ENCODE measurements at regions not wholly inside any gene's neighbourhood (a gene's known extent, or its start where the extent isn't known, plus 50 kb on each side); places are given as distances from the start of the nearest gene placed in this dataset.

GRCh38 chr6:156582509-156582992, 194.6 kb upstream of the ARID1B start:
- DNase-seq (ENCODE audit: low read depth in 3 of 3, low spot score in 2 of 3): no peak

DNA sequence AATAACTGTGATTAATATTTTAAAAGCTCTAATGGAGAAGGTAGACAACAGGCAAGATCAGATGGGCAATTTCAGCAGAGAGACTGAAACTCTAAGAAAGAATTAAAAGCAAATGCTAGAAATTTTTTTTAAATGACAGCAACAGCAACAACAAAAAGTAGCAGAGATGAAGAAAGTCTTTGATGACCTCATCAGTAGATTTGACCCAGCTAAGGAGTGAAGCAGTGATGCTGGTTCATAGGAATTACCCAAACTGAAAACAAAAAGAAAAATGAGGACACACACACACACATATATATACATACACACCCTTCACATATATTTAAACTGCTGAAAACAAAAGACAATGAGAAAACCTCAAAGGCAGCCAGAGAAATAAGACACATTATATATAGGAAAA, 197.6 kb upstream of the ARID1B start:
- no peak for DNase-seq (ENCODE audit: low read depth in 3 of 3, low spot score in 2 of 3)

DNA sequence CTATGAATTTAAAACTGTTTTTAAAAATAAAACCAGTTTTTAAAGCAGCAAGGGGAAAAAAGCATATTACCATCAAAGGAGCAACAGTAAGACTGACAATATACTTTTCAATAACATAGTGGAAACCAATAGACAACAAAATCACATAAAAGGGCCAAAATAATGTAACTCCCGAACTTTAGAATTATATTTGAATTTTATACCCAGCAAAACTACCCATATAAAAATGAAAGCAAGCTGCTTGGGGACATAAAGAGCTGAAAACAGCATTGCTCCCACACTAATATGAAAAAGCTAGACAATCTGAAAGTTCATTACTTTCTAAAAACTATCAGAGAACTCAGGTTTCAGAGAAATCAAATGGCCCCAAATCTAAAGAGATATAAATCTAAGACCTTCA, 199.4 kb upstream of the ARID1B start:
- no peak for DNase-seq (ENCODE audit: low read depth in 3 of 3, low spot score in 2 of 3)

DNA sequence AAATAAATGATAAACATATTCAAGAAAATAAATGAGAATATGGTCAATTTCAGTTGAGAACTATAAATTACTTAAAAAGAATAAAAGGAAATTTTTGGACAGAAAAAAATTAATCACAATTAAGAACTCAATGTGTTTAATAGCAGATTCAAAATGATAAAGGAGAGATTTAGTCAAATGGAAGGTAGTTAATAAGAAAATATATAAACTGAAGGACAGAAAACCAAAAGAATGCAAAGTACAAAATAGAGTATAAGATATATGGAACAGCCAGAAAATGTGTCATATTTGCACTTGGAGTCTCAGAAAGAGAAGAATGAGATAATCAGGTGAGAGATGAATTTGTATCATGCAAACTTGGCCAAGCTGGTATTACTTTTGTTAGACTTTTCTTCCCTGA, 201.8 kb upstream of the ARID1B start:
- DNase-seq (ENCODE audit: low read depth in 3 of 3, low spot score in 2 of 3): no peak

DNA sequence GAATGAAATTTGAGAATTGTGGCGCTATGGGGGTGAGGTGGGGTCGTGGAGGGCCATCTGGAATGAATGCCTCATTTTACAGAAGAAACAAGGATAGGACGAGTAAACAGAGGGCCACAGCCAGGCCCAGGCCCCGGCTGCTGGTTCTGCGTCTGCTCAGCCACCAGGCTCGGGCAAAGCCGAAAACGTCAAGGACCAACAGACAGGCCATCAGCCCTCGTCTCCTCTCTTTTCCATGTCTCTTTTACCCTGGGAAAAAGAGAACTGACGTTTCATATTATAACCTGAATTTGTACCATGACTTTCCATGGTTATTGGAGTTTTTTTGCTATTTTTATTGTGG, 212.4 kb upstream of the ARID1B start:
- no peak for DNase-seq (ENCODE audit: low read depth in 3 of 3, low spot score in 2 of 3)

GRCh38 chr6:156564127-156564806, 212.9 kb upstream of the ARID1B start:
- DNase-seq (ENCODE audit: low read depth in 3 of 3, low spot score in 2 of 3): peak in 2 of 3 donors; percentile 45 to 67

DNA sequence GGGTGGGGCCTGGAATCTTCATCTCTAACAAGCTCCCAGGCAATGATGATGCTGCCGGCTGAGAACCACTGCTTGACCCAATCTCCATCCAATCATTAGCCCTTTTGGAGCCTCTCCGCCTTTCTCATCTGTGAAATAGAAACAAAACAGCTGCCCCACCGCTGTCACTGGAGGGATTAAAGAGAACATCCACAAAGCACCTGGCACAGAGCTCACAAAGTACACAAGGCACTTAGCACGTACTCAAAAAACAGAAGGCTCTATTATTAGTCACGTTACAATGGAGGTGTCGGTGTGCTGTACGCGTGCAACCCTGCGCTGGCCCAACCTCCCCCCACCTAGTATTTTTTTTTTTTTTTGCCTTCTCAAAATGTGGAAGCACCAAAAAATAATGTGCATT, 213.5 kb upstream of the ARID1B start:
- no peak for DNase-seq (ENCODE audit: low read depth in 3 of 3, low spot score in 2 of 3)

DNA sequence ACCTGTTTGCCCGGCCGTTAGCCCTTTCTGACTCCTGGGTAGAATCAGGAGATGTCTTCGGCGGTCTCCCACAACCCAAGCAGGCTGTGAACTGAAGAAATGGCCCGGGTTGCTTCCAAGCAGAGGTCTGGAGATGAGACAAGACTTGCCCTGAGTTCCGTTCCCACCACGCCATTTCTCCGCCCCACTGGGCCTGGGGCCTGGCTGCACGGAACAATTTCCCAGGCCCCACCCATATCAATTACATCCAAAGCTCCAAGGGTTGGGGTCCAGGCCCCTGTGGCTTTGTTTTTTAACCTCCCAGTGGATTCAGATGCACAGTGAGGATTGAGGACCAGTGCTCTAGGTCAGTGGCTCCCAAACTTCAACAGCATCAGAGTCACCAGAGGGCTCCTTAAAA, 214.5 kb upstream of the ARID1B start:
- DNase-seq (ENCODE audit: low read depth in 3 of 3, low spot score in 2 of 3): no peak

DNA sequence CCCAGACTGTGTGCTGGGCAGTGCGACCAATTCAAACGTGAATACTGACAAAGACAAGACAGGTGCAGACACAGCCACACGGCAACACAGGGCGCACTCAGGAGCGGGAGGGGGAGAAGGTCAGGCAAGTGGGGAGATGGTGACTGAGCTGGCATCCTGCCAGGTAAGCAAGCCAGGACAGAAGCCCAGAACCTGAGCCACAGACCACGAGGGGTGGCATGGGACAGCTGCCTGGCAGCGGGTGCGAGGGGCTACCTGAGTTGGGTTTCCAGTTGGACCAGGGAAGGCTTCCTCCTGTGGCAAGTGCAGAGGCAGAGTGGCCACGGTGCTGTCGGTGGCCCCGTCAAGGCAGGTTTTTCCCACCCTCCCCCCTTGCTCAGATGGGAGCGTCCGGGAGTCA, 215.2 kb upstream of the ARID1B start:
- no peak for DNase-seq (ENCODE audit: low read depth in 3 of 3, low spot score in 2 of 3)

- no peak for DNase-seq (ENCODE audit: low read depth in 3 of 3, low spot score in 2 of 3)
Observed at GRCh38 chr6:156560476-156560875, 216.7 kb upstream of the ARID1B start.

GRCh38 chr6:156559162-156559690, 218.0 kb upstream of the ARID1B start:
- DNase-seq (ENCODE audit: low read depth in 3 of 3, low spot score in 2 of 3): no peak

GRCh38 chr6:156557911-156558259, 219.3 kb upstream of the ARID1B start:
- DNase-seq (ENCODE audit: low read depth in 3 of 3, low spot score in 2 of 3): no peak

DNA sequence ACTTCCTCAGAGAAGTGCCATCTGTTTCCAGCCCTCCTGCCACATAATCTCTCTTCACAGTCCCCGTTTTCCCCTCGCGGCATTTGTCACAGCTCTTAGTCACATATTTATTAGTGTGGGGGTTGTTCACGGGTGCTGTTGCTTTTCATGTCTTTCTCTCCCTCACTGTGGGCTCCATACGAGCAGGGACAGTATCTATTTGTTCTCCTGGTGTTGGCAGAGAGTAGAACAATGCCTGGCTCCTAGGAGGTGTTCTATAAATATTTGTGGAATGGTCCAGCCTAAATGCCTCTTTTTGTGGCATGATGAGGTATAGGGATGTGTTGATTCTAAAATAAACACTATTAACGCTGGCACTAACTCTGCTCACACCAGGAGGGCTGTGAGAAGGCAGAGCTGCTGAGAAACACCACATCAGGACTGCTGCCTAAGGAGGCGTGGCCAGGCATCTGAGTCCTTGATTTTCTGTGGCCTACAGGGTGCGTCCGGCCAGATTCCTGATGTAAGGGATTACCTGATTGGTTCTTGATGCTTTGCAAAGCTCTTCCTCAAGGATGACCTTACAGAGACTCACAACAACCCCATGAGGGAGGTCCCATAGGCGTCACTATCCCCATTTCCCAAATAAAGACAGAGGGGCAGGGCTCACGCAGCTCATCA, 219.8 kb upstream of the ARID1B start:
- DNase-seq (ENCODE audit: low read depth in 3 of 3, low spot score in 2 of 3): no peak

DNA sequence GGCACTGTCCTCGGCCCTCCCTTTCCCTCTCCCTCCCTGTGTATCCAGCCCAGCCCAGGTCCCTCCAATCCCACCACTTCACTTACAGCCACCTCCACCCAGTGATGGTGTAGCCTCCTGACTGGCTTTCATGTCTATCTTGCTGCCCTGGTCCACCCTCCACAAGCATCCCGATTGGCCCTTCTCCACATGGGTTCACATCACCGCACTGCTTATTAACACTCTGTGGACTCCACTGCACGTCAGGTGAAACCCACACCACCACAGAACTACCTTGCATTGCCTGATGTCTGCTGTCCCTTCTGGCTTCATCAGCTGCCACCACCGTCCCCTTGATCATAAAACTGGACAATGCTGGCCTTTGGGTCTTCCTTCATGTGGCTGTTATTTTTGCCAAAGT, 220.4 kb upstream of the ARID1B start:
- no peak for DNase-seq (ENCODE audit: low read depth in 3 of 3, low spot score in 2 of 3)

GRCh38 chr6:156555116-156555515, 222.1 kb upstream of the ARID1B start:
- no peak for DNase-seq (ENCODE audit: low read depth in 3 of 3, low spot score in 2 of 3)

DNA sequence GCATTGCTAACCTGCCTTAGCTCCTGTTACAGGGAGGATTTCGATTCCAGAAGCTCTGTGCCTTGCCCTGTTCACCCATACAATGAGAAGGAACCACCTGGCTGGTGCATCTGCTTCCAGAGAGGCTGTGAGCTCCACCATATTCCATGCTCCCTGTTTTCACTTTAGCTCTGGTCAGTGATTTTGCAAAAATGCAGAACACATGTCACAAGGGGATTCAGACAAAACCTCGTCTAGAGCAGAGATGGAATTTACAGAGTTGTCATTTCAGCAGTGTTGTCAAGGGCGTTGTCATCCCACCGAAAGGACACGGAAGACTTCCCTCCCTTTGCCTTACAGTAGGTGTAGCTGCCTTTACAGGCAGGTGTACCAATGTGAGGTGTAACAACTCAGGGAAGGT, 223.0 kb upstream of the ARID1B start:
- no peak for DNase-seq (ENCODE audit: low read depth in 3 of 3, low spot score in 2 of 3)

- no peak for DNase-seq (ENCODE audit: low read depth in 3 of 3, low spot score in 2 of 3)
Observed at GRCh38 chr6:156552849-156553248, 224.3 kb upstream of the ARID1B start.

- no peak for DNase-seq (ENCODE audit: low read depth in 3 of 3, low spot score in 2 of 3)
Observed at GRCh38 chr6:156550949-156551348, 226.2 kb upstream of the ARID1B start.

DNA sequence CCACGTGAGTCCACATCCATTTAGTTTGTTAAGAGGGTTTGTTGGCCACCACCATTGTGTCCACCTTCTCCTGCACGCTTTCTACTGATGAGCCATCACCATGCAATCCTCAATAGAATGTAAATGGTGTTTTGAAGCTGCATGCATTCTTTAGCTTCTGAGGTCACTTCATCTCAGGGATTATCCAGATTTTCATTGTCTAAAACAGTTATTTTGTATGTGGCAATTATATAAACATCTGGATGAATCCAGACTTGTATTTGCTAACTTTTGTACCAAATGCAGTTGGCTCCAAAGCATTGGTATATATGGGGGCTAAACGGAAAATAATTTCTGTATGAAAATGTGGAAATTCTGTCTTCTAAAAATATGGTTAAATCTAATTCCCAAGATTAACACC, 231.2 kb upstream of the ARID1B start:
- DNase-seq (ENCODE audit: low read depth in 3 of 3, low spot score in 2 of 3): no peak

- no peak for DNase-seq (ENCODE audit: low read depth in 3 of 3, low spot score in 2 of 3)
Observed at GRCh38 chr6:156545021-156545420, 232.2 kb upstream of the ARID1B start.

DNA sequence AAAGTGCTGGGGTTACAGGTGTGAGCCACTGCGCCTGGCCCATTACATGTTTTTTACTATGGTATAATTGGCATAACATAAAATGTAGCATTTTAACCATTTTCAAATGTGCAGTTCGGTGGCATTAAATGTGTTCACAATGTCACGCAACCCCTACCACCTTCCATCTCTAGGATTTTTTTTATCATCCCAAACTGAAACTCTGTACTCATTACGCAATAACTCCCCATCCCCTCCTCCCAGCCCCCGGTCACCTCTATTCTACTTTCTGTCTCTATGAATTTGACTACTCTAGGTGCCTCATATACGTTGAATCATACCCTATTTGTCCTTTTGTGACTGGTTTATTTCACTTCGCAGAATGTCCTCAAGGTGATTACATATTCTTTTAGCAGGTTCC, 233.1 kb upstream of the ARID1B start:
- no peak for DNase-seq (ENCODE audit: low read depth in 3 of 3, low spot score in 2 of 3)

- DNase-seq (ENCODE audit: low read depth in 3 of 3, low spot score in 2 of 3): no peak
Observed at GRCh38 chr6:156543431-156543830, 233.7 kb upstream of the ARID1B start.
